Fibroblast of the aortic adventitia (primary cell): ENCODE measurements at regions not wholly inside any gene's neighbourhood (a gene's known extent, or its start where the extent isn't known, plus 50 kb on each side); places are given as distances from the start of the nearest gene placed in this dataset.

ENCODE experiments used
- DNase-seq: peaks from one replicate; pipeline ENCODE4 v3.0.0-alpha.2; 2010; ENCODE audit warnings: low read depth
- H3K4me3 ChIP-seq: 2 replicates; pipeline ENCODE4 v1.5.1; 2011; ENCODE audit warnings: low read depth, mild to moderate bottlenecking, control low read depth, low read length, moderate library complexity
- CTCF ChIP-seq: IDR thresholded peaks from 2 replicates; pipeline ENCODE4 v1.5.1; 2011; ENCODE audit warnings: mild to moderate bottlenecking, low read length, control low read depth, inconsistent platforms; ENCODE audit not compliant: insufficient read depth

- TF ChIP-seq CTCF = no peak
- DNase-seq = no peak
- H3K4me3 ChIP-seq = no peak overlapping the region
Measured at GRCh38 chr13:64684108-64684507, 2546.0 kb downstream of the PCDH9 start.

GRCh38 chr13:64680739-64681138 is 2549.4 kb downstream of the PCDH9 start:
- TF ChIP-seq CTCF = no peak
- no peak for DNase-seq
- no peak overlapping the region for H3K4me3 ChIP-seq

- H3K4me3 ChIP-seq = no peak overlapping the region
- no peak for TF ChIP-seq CTCF
- DNase-seq = peak; percentile 57
Measured at GRCh38 chr13:64675255-64675892, 2554.8 kb downstream of the PCDH9 start.

GRCh38 chr13:64674126-64674525 is 2556.0 kb downstream of the PCDH9 start:
- DNase-seq = no peak
- no peak overlapping the region for H3K4me3 ChIP-seq
- TF ChIP-seq CTCF = no peak

- no peak for DNase-seq
- no peak for TF ChIP-seq CTCF
Measured at GRCh38 chr13:64672751-64673150, 2557.4 kb downstream of the PCDH9 start.

GRCh38 chr13:64662887-64663593 is 2567.1 kb downstream of the PCDH9 start:
- no peak overlapping the region for H3K4me3 ChIP-seq
- TF ChIP-seq CTCF = no peak
- DNase-seq = no peak

More at GRCh38 chr13:64672751-64673150, 2557.4 kb downstream of the PCDH9 start:
- H3K4me3 ChIP-seq = no peak overlapping the region

- H3K4me3 ChIP-seq = no peak overlapping the region
- no peak for DNase-seq
- TF ChIP-seq CTCF = no peak
Measured at GRCh38 chr13:64648293-64648692, 2581.8 kb downstream of the PCDH9 start.
